Ovary (tissue), 7 donors: ENCODE measurements at regions not wholly inside any gene's neighbourhood (a gene's known extent, or its start where the extent isn't known, plus 50 kb on each side); places are given as distances from the start of the nearest gene placed in this dataset.

ENCODE experiments used
- DNase-seq, 5 donors: peaks; one replicate each; pipeline ENCODE4 v3.0.0-alpha.2; 2019 to 2020
- H3K27ac ChIP-seq, 2 donors: fragments of 200-600 bp; one replicate each; pipeline versions ENCODE4 v1.5.1 to v1.8.0; 2019 to 2022
- H3K27me3 ChIP-seq: fragments of 200-600 bp; one replicate; pipeline ENCODE4 v1.8.0; 2022
- H3K36me3 ChIP-seq: fragments of 200-600 bp; sonication (generic); one replicate; pipeline ENCODE4 v1.5.1; 2019
- H3K4me1 ChIP-seq: one replicate; pipeline ENCODE4 v1.8.1; 2013; ENCODE audit warnings: mild to moderate bottlenecking, moderate library complexity; ENCODE audit not compliant: insufficient read depth
- H3K4me3 ChIP-seq: fragments of 200-600 bp; sonication (generic); one replicate; pipeline ENCODE4 v1.5.1; 2017
- H3K9me3 ChIP-seq, 2 donors: fragments of 200-600 bp in 1 of 2; sonication (generic) in 1 of 2; one replicate each; pipeline versions ENCODE4 v1.5.1 to v1.8.1; 2013 to 2019; ENCODE audit warnings: mild to moderate bottlenecking in 1 of 2, moderate library complexity in 1 of 2
- EP300 ChIP-seq: sonication (generic); formaldehyde crosslinking; IDR thresholded peaks from one replicate; pipeline ENCODE4 v1.6.1; 2017; ENCODE audit warnings: antibody characterized with exemption
- POLR2A ChIP-seq: fragments of 450-650 bp; IDR thresholded peaks from one replicate; pipeline ENCODE4 v1.6.1; 2017; ENCODE audit warnings: antibody characterized with exemption, mild to moderate bottlenecking, moderate library complexity
- WGBS, 3 donors: extraction: QIAGEN DNeasy Blood & Tissue Kit in 1 of 3; methylation state at CpG; one replicate each; pipeline versions ENCODE4 v1.1.5 to v1.1.7; 2013 to 2017; 5-methylcytosine and 5-hydroxymethylcytosine counted together
- intact Hi-C, 4 donors: fragments of 100-400 bp; cut with DNase I; formaldehyde crosslinking; loops; one replicate each; pipeline versions ENCODE4 v1.11.0 to v1.15.1; 2022 to 2023
- TF ChIP-seq, protein P1 (sequence below), 3 donors: fragments of 450-650 bp in 2 of 3; fragments of 200-600 bp in 1 of 3; IDR thresholded peaks; one replicate each; pipeline versions ENCODE4 v1.5.1 to v1.8.0; 2016 to 2022; ENCODE audit warnings: antibody characterized with exemption in 3 of 3, mild to moderate bottlenecking in 1 of 3
- donor health status: DM: no; HTN: no; CAD: no; lungs with moderate emphysema.
- donor health status: DM: no; HTN: no; CAD: no.
- donor health status: Bipolar disorder and iron deficiency.
- donor health status: DM: no; HTN: no; CAD: no.
- donor health status: DM: yes; HTN: yes; CAD: no.

DNA sequence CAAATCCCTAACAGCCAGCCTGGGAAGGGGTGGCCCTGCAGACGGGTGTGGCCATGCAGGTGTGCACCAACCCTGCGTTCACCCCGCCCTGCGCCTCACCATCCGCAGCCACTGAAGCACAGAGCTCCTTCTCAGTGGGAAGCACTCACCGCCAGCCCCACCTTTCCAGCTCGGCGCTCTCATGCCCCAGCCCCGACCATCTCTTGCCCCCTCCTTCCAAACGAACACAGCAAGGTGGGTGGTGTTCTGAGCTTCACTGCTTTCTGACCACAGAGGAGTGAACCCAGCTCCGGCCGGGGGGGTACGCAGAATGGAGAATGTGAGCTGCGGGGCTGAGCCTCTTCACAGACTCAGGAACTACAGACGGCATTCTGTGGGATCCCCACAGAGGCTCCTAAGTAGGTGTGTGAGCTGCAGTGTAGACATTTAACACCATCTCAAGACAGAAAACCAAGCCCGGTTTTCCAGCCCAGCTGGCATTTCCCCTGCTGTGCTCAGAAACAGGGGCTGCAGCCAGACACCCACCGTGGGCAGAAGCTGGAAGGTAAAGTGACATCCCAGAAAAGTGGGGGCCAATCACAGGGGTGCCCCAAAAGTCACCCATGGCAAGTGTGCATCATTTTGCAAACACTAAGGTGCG lies 88.4 kb upstream of the RTL6 start:
- Histone ChIP-seq H3K27me3 (no peaks in the 10 kb centered on the region), H3K27ac (no peak overlapping the region), H3K9me3 (no peaks in the 10 kb centered on the region), H3K36me3 (no peaks in the 10 kb centered on the region), H3K4me3 (no peak overlapping the region), H3K4me1 (no peaks in the 10 kb centered on the region)
- intact Hi-C loops = no loop called here
- DNase-seq = no peak
- no peak for TF ChIP-seq POLR2A
- TF ChIP-seq, protein P1, sequence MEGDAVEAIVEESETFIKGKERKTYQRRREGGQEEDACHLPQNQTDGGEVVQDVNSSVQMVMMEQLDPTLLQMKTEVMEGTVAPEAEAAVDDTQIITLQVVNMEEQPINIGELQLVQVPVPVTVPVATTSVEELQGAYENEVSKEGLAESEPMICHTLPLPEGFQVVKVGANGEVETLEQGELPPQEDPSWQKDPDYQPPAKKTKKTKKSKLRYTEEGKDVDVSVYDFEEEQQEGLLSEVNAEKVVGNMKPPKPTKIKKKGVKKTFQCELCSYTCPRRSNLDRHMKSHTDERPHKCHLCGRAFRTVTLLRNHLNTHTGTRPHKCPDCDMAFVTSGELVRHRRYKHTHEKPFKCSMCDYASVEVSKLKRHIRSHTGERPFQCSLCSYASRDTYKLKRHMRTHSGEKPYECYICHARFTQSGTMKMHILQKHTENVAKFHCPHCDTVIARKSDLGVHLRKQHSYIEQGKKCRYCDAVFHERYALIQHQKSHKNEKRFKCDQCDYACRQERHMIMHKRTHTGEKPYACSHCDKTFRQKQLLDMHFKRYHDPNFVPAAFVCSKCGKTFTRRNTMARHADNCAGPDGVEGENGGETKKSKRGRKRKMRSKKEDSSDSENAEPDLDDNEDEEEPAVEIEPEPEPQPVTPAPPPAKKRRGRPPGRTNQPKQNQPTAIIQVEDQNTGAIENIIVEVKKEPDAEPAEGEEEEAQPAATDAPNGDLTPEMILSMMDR (IDR thresholded peaks at IDR 0.05) = no peak
- 52 to 61% (median 53%) methylated on average over 18 of the region's 18 CpGs for WGBS, 3 donors

DNA sequence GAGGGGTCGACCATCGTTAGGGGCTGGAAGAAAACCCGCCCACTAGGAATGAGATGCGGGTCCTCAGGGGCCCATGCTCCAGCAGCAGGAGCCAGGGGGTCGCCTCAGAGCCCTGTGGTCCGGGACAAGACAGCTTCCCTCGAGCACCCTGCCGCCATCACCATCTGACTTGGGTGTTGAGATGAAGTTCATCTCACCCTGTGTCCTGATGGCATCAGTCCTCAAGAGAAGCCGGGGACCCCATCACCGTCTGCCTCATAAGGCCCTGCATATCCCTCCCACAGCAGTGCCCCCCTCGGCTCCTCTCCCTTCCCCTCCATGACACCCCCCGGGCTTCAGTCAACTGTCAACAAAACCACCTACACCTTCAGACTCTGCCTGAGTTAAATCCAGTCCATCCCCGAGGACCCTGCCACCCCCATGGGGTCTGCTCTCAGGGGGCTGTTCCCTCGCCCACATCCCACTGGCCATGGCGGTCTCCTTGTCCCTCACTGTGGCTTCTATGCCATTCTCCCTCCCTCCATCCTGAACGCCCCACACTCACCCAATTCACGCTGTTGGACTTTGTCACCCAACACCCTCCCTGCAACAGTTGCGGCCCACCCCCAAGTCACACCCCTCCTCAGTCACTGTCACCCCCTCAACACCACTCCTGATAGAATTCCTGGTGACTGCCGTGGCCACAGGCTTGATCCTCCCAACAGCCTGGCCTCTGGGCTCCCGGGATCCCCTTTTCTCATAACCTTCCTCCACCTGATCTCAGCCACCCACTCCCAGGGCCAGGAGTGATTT lies 87.7 kb upstream of the RTL6 start:
- TF ChIP-seq POLR2A = no peak
- TF ChIP-seq EP300 = no peak
- TF ChIP-seq, protein P1 (IDR thresholded peaks at IDR 0.05) = no peak
- no peak overlapping the region for H3K27ac ChIP-seq
- intact Hi-C loops = no loop called here
- WGBS, 3 donors = 80 to 88% (median 87%) methylated on average over 20 of the region's 20 CpGs
- no peak overlapping the region for H3K4me3 ChIP-seq
- H3K9me3 ChIP-seq = no peaks in the 10 kb centered on the region
- H3K27me3 ChIP-seq = no peaks in the 10 kb centered on the region
- DNase-seq = peak in 2 of 5 donors; percentile 4 to 18
- H3K4me1 ChIP-seq = no peaks in the 10 kb centered on the region
- no peaks in the 10 kb centered on the region for H3K36me3 ChIP-seq

DNA sequence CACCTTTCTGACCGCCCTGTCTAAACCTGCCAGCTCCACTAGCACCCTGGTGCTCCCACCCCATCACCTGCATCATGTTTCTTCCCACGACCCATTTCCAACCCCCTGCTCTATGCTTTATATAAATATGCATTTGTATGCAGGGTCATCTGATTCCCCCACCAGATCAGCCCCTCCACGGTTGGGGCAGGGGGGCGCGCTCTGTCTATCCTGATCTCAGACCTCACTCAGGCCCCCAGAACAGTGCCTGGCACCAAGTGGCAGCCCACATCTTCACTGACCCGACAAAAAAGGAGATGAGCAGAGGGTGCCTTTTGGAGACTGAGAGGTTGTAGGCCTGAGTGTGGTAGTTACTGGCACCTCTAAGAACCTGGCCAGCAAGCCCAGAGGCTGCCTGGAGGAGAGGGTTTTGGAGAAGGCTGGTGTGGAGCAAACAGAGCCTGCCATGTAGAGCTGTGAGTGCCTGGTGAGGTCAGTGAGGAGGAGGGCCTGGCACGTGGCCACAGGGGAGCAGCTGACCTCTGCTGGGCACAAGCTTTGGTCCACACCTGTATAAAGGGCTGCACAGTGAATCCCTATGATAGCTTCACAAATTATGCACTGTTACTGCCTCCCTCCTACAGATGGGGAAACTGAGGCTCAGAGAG lies 86.3 kb upstream of the RTL6 start:
- WGBS, 3 donors = 68 to 75% (median 70%) methylated on average over 7 of the region's 7 CpGs
- no peak overlapping the region for H3K4me3 ChIP-seq
- H3K27me3 ChIP-seq = no peaks in the 10 kb centered on the region
- no peaks in the 10 kb centered on the region for H3K36me3 ChIP-seq
- intact Hi-C loops = no loop called here
- no peak overlapping the region for H3K27ac ChIP-seq
- DNase-seq = peak in 2 of 5 donors; percentile 9 to 22
- H3K4me1 ChIP-seq = no peaks in the 10 kb centered on the region
- TF ChIP-seq EP300 = no peak
- no peak for TF ChIP-seq POLR2A
- TF ChIP-seq, protein P1 (IDR thresholded peaks at IDR 0.05) = no peak
- no peaks in the 10 kb centered on the region for H3K9me3 ChIP-seq

DNA sequence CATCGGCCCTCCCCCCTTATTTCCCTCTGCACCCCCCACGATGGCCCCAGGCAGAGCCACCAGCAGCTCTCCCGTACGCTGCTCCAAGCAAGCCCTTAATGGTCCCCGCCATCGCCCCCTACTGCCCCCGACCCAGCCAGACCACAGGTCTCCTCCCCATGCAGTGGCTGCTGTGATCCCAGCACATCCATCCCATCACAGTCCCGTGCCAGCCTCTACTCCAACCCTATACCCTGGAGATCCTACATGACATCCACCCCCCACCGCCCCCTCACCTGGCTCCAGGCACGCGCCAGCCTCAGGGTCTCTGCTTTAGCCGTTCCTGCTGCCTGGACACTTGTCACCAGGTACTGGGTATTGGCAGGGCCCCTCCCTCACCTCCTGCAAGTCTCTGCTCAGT lies 85.8 kb upstream of the RTL6 start:
- no peak overlapping the region for H3K4me3 ChIP-seq
- intact Hi-C loops = no loop called here
- no peaks in the 10 kb centered on the region for H3K27me3 ChIP-seq
- peak in 1 of 5 donors; percentile 10 for DNase-seq
- no peaks in the 10 kb centered on the region for H3K4me1 ChIP-seq
- H3K9me3 ChIP-seq = no peaks in the 10 kb centered on the region
- 63 to 67% (median 65%) methylated on average over 12 of the region's 12 CpGs for WGBS, 3 donors
- no peaks in the 10 kb centered on the region for H3K36me3 ChIP-seq
- H3K27ac ChIP-seq = no peak overlapping the region
- no peak for TF ChIP-seq POLR2A
- TF ChIP-seq EP300 = no peak
- TF ChIP-seq, protein P1 (IDR thresholded peaks at IDR 0.05) = no peak
